H9 (cell line): ENCODE measurements at regions not wholly inside any gene's neighbourhood (a gene's known extent, or its start where the extent isn't known, plus 50 kb on each side); places are given as distances from the start of the nearest gene placed in this dataset.

Source experiments
- DNase-seq: peaks from one replicate; pipeline ENCODE4 v3.0.0-alpha.2; 2017
- H2AFZ ChIP-seq: one replicate; pipeline ENCODE4 v1.6.1; 2013; ENCODE audit warnings: mild to moderate bottlenecking, low read length, control low read depth, moderate library complexity
- H2AK5ac ChIP-seq: 2 replicates; pipeline ENCODE4 v1.6.1; 2013; ENCODE audit warnings: low read length, control low read depth, mixed read lengths; ENCODE audit not compliant: insufficient read length
- H2BK120ac ChIP-seq: one replicate; pipeline ENCODE4 v1.6.1; 2013; ENCODE audit warnings: low read depth, mild to moderate bottlenecking, low read length, control low read depth, inconsistent platforms; ENCODE audit not compliant: poor library complexity, severe bottlenecking
- H2BK12ac ChIP-seq: 2 replicates; pipeline ENCODE4 v1.6.1; 2013; ENCODE audit warnings: low read length, control low read depth, mixed read lengths, low read depth; ENCODE audit not compliant: insufficient read length
- H2BK15ac ChIP-seq: 2 replicates; pipeline ENCODE4 v1.6.1; 2013; ENCODE audit warnings: low read depth, low read length, control low read depth
- H2BK20ac ChIP-seq: one replicate; pipeline ENCODE4 v1.6.1; 2013; ENCODE audit warnings: low read depth, mild to moderate bottlenecking, low read length, control low read depth, inconsistent platforms; ENCODE audit not compliant: poor library complexity, severe bottlenecking
- H2BK5ac ChIP-seq: 2 replicates; pipeline ENCODE4 v1.6.1; 2013; ENCODE audit warnings: low read length, control low read depth, mixed read lengths; ENCODE audit not compliant: insufficient read length
- H3K14ac ChIP-seq: 2 replicates; pipeline ENCODE4 v1.6.1; 2013; ENCODE audit warnings: low read length, control low read depth; ENCODE audit not compliant: insufficient read depth
- H3K18ac ChIP-seq: 2 replicates; pipeline ENCODE4 v1.6.1; 2013; ENCODE audit warnings: low read depth, mild to moderate bottlenecking, mixed read lengths, low read length, control low read depth; ENCODE audit not compliant: insufficient read length
- H3K23ac ChIP-seq: 2 replicates; pipeline ENCODE4 v1.6.1; 2013; ENCODE audit warnings: low read length, control low read depth, mixed read lengths, low read depth; ENCODE audit not compliant: insufficient read length
- H3K23me2 ChIP-seq: 2 replicates; pipeline ENCODE4 v1.6.1; 2013; ENCODE audit warnings: low read depth, mild to moderate bottlenecking, mixed read lengths, low read length, control low read depth; ENCODE audit not compliant: insufficient read length, poor library complexity, severe bottlenecking
- H3K27ac ChIP-seq: 2 replicates; pipeline ENCODE4 v1.5.1; 2013; ENCODE audit warnings: low read length, control low read depth, mixed read lengths, low read depth; ENCODE audit not compliant: insufficient read length
- H3K27me3 ChIP-seq: 2 replicates; pipeline ENCODE4 v1.6.1; 2013; ENCODE audit warnings: low read length, control low read depth, inconsistent platforms; ENCODE audit not compliant: insufficient read depth
- H3K4ac ChIP-seq: 2 replicates; pipeline ENCODE4 v1.6.1; 2013; ENCODE audit warnings: low read depth, mild to moderate bottlenecking, control low read depth, inconsistent platforms, low read length, moderate library complexity
- H3K4me1 ChIP-seq: 2 replicates; pipeline ENCODE4 v1.6.1; 2013; ENCODE audit warnings: low read length, control low read depth, inconsistent platforms; ENCODE audit not compliant: insufficient read depth
- H3K4me2 ChIP-seq: 2 replicates; pipeline ENCODE4 v1.6.1; 2013; ENCODE audit warnings: low read length, control low read depth, mixed read lengths; ENCODE audit not compliant: insufficient read length, insufficient read depth
- H3K56ac ChIP-seq: 2 replicates; pipeline ENCODE4 v1.6.1; 2013; ENCODE audit warnings: low read depth, mild to moderate bottlenecking, mixed read lengths, low read length, control low read depth; ENCODE audit not compliant: insufficient read length
- H3K79me1 ChIP-seq: 2 replicates; pipeline ENCODE4 v1.6.1; 2013; ENCODE audit warnings: low read depth, mild to moderate bottlenecking, moderate library complexity, low read length, control low read depth, inconsistent platforms; ENCODE audit not compliant: insufficient read depth, poor library complexity, severe bottlenecking
- H3K79me2 ChIP-seq: 2 replicates; pipeline ENCODE4 v1.6.1; 2013; ENCODE audit warnings: low read length, control low read depth, inconsistent platforms; ENCODE audit not compliant: insufficient read depth
- H3K9ac ChIP-seq: 2 replicates; pipeline ENCODE4 v1.6.1; 2013; ENCODE audit warnings: low read length, control low read depth, mixed read lengths; ENCODE audit not compliant: insufficient read length; ENCODE audit errors: extremely low read depth
- H3K9me3 ChIP-seq: one replicate; pipeline ENCODE4 v1.6.1; 2013; ENCODE audit warnings: low read depth, low read length, inconsistent platforms; ENCODE audit not compliant: control insufficient read depth
- H3T11ph ChIP-seq: one replicate; pipeline ENCODE4 v1.6.1; 2013; ENCODE audit warnings: mild to moderate bottlenecking, low read length, control low read depth, inconsistent platforms
- H4K20me1 ChIP-seq: one replicate; pipeline ENCODE4 v1.6.1; 2013; ENCODE audit not compliant: control insufficient read depth, insufficient read length, insufficient read depth
- H4K5ac ChIP-seq: 2 replicates; pipeline ENCODE4 v1.6.1; 2013; ENCODE audit warnings: low read depth, mild to moderate bottlenecking, mixed read lengths, low read length, control low read depth; ENCODE audit not compliant: insufficient read length
- H4K8ac ChIP-seq: replicated peaks from 2 replicates; pipeline ENCODE4 v1.6.1; 2013; ENCODE audit warnings: low read length, control low read depth, mixed read lengths, low read depth; ENCODE audit not compliant: insufficient read length
- H4K91ac ChIP-seq: 2 replicates; pipeline ENCODE4 v1.6.1; 2013; ENCODE audit warnings: low read depth, mild to moderate bottlenecking, moderate library complexity, mixed read lengths, low read length, control low read depth; ENCODE audit not compliant: insufficient read length
- H3K27ac Mint-ChIP-seq, 3 experiments: 2 replicates in 2 of 3; 3 replicates in 1 of 3; pipeline ENCODE4 v1.8.0; 2020 to 2021; ENCODE audit warnings: mixed read lengths in 3 of 3, mild to moderate bottlenecking in 1 of 3, moderate library complexity in 1 of 3
- H3K27me3 Mint-ChIP-seq: 2 replicates; pipeline ENCODE4 v1.8.0; 2021; ENCODE audit warnings: low read depth, mild to moderate bottlenecking, moderate library complexity, mixed read lengths
- H3K36me3 Mint-ChIP-seq, 3 experiments: 2 replicates in 2 of 3; 3 replicates in 1 of 3; pipeline ENCODE4 v1.8.0; 2020 to 2021; ENCODE audit warnings: low read depth in 3 of 3, mixed read lengths in 3 of 3; ENCODE audit not compliant: insufficient read depth in 1 of 3
- H3K4me1 Mint-ChIP-seq, 2 experiments: 2 replicates each; pipeline ENCODE4 v1.8.0; 2020; ENCODE audit warnings: mixed read lengths in 2 of 2
- H3K4me3 Mint-ChIP-seq, 2 experiments: 2 replicates in 1 of 2; 3 replicates in 1 of 2; pipeline ENCODE4 v1.8.0; 2020 to 2021; ENCODE audit warnings: mild to moderate bottlenecking in 2 of 2, mixed read lengths in 2 of 2, moderate library complexity in 1 of 2
- H3K9me3 Mint-ChIP-seq, 2 experiments: 2 replicates in 1 of 2; 3 replicates in 1 of 2; pipeline ENCODE4 v1.8.0; 2020; ENCODE audit warnings: mild to moderate bottlenecking in 2 of 2, mixed read lengths in 2 of 2, moderate library complexity in 1 of 2
- CTCF ChIP-seq: fragments of 200-600 bp; sonication (generic); conservative IDR thresholded peaks from 3 replicates; pipeline ENCODE4 v1.8.0; 2021; ENCODE audit warnings: antibody characterized with exemption, mild to moderate bottlenecking
- WGBS: extraction: QIAGEN DNeasy Blood & Tissue Kit; methylation state at CpG from one replicate; pipeline ENCODE4 v1.1.7; 2013; ENCODE audit warnings: missing lambda C conversion rate, low lambda C conversion rate, mixed read lengths; ENCODE audit not compliant: insufficient read length; ENCODE audit errors: extremely low coverage; 5-methylcytosine and 5-hydroxymethylcytosine counted together

DNA sequence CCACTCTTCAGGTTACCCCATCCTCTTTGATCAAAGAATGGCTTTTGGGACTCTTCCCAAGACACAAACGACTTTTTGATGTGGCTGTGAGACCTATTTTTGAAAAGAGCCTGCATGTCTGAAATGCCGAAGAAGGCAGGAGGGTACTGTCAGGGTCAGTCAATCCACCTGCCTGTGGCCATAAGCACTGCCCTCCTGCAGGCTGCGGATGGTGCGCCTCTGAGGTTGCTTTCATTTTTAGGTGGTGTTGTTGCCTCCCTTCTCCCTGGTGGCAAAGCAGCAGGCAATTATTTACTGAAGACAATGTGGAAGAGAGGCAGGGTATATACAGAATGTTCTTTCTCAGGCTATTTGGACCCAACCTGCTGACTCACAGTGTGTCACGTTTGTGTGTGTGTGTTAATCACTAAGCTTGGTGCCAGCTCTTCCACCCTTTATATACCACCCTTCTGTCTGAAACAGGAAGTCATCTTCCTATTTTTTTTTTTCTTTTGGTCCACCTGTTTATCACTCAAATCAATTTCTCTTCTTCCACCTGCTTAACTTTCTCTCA is 1421.2 kb upstream of the CELF2 start:
- Histone ChIP-seq H3K18ac (no peak overlapping the region), H3K14ac (no peak overlapping the region), H2AK5ac (no peak overlapping the region), H4K91ac (no peak overlapping the region), H4K8ac (no peak overlapping the region), H2AFZ (no peak overlapping the region), H3K79me2 (no peaks in the 10 kb centered on the region), H2BK120ac (no peak overlapping the region), H3K79me1 (no peaks in the 10 kb centered on the region), H3K4me2 (no peak overlapping the region), H4K5ac (no peak overlapping the region), H2BK12ac (no peak overlapping the region), H3K56ac (no peak overlapping the region), H3K9ac (no peak overlapping the region), H4K20me1 (no peaks in the 10 kb centered on the region), H3K23me2 (no peaks in the 10 kb centered on the region), H3K4ac (no peak overlapping the region), H3K27me3 (no peaks in the 10 kb centered on the region), H3K23ac (no peak overlapping the region), H3K4me1 (no peaks in the 10 kb centered on the region), H3K9me3 (no peaks in the 10 kb centered on the region), H2BK20ac (peak overlapping the region; percentile 60), H2BK15ac (no peak overlapping the region), H2BK5ac (no peak overlapping the region), H3K27ac (no peak overlapping the region), H3T11ph (no peak overlapping the region)
- no peak for TF ChIP-seq CTCF
- peaks cover 12 to 14% of the 10 kb centered on the region in 2 experiments for H3K4me1 Mint-ChIP-seq
- H3K36me3 Mint-ChIP-seq: no peaks in the 10 kb centered on the region
- WGBS: no CpG with 5 or more reads among the region's 5 CpGs
- H3K27me3 Mint-ChIP-seq: no peaks in the 10 kb centered on the region
- H3K27ac Mint-ChIP-seq: no peak overlapping the region
- H3K9me3 Mint-ChIP-seq: 0 out of 5 replicates have a peak, but pooled peaks cover 0 to 2% of the 10 kb centered on the region in 2 experiments
- H3K4me3 Mint-ChIP-seq: no peak overlapping the region
- no peak for DNase-seq
